ENCODE measurements at regions not wholly inside any gene's neighbourhood (a gene's known extent, or its start where the extent isn't known, plus 50 kb on each side); places are given as distances from the start of the nearest gene placed in this dataset.

DNA sequence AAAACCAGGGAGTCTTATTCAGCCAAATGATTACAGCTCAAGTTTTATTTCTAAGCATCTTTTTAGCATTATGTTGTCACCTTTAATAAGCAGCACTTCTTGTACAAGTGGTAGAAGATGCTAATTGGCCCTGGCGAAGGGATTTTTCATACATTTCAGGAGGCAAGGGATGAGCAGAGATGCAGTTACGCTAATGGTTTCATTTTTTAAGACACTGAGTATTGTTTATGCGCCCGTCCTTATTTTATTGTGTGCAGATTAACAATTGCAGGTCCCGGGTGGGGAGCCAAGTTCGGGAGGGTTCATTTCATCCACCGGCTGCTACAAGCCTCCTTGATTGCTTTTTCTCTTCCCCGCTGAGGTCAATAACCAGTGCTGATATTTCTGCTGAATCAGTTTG, 350.4 kb upstream of the FOXK1 start:
- TF ChIP-seq, protein P1, sequence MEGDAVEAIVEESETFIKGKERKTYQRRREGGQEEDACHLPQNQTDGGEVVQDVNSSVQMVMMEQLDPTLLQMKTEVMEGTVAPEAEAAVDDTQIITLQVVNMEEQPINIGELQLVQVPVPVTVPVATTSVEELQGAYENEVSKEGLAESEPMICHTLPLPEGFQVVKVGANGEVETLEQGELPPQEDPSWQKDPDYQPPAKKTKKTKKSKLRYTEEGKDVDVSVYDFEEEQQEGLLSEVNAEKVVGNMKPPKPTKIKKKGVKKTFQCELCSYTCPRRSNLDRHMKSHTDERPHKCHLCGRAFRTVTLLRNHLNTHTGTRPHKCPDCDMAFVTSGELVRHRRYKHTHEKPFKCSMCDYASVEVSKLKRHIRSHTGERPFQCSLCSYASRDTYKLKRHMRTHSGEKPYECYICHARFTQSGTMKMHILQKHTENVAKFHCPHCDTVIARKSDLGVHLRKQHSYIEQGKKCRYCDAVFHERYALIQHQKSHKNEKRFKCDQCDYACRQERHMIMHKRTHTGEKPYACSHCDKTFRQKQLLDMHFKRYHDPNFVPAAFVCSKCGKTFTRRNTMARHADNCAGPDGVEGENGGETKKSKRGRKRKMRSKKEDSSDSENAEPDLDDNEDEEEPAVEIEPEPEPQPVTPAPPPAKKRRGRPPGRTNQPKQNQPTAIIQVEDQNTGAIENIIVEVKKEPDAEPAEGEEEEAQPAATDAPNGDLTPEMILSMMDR (IDR thresholded peaks at IDR 0.05): no peak
- TF ChIP-seq ZFX (IDR thresholded peaks at IDR 0.05; ENCODE audit: borderline replicate concordance): no peak

Data from 22Rv1 (cell line).